T-helper 17 cell (primary cell): ENCODE measurements at regions not wholly inside any gene's neighbourhood (a gene's known extent, or its start where the extent isn't known, plus 50 kb on each side); places are given as distances from the start of the nearest gene placed in this dataset.

ENCODE experiments used
- ATAC-seq: fragments of 150-1000 bp; cut with Tn5 transposase; 2 replicates; pipeline ENCODE4 v1.10.0; 2021; ENCODE audit warnings: mild to moderate bottlenecking, moderate library complexity
- DNase-seq, 3 donors: peaks; one replicate each; pipeline versions ENCODE4 v3.0.0 to v3.0.0-alpha.2; 2020 to 2021
- H3K9me3 ChIP-seq: one replicate; pipeline ENCODE4 v1.7.0; 2013; ENCODE audit warnings: low read length, mild to moderate bottlenecking; ENCODE audit not compliant: control insufficient read depth, poor library complexity, severe bottlenecking
- H3K27ac Mint-ChIP-seq: one replicate; pipeline ENCODE4 v1.8.0; 2022; ENCODE audit warnings: mild to moderate bottlenecking, moderate library complexity, mixed read lengths
- H3K27me3 Mint-ChIP-seq: one replicate; pipeline ENCODE4 v1.8.0; 2022; ENCODE audit warnings: mixed read lengths
- H3K36me3 Mint-ChIP-seq: one replicate; pipeline ENCODE4 v1.8.0; 2022; ENCODE audit warnings: low read depth, mixed read lengths
- H3K4me1 Mint-ChIP-seq: one replicate; pipeline ENCODE4 v1.8.0; 2022; ENCODE audit warnings: mild to moderate bottlenecking, mixed read lengths
- H3K4me3 Mint-ChIP-seq: one replicate; pipeline ENCODE4 v1.8.0; 2022; ENCODE audit warnings: mild to moderate bottlenecking, moderate library complexity, mixed read lengths

GRCh38 chr1:10904396-10905358, 107.8 kb upstream of the TARDBP start:
- DNase-seq (no peak), ATAC-seq (peak; percentile 47)
- no peaks in the 10 kb centered on the region for H3K9me3 ChIP-seq
- Mint-ChIP-seq H3K4me3 (peak overlapping the region; percentile 75), H3K4me1 (peaks cover 14% of the 10 kb centered on the region), H3K36me3 (no peaks in the 10 kb centered on the region), H3K27me3 (peaks cover 9% of the 10 kb centered on the region), H3K27ac (peak overlapping the region; percentile 77)

DNA sequence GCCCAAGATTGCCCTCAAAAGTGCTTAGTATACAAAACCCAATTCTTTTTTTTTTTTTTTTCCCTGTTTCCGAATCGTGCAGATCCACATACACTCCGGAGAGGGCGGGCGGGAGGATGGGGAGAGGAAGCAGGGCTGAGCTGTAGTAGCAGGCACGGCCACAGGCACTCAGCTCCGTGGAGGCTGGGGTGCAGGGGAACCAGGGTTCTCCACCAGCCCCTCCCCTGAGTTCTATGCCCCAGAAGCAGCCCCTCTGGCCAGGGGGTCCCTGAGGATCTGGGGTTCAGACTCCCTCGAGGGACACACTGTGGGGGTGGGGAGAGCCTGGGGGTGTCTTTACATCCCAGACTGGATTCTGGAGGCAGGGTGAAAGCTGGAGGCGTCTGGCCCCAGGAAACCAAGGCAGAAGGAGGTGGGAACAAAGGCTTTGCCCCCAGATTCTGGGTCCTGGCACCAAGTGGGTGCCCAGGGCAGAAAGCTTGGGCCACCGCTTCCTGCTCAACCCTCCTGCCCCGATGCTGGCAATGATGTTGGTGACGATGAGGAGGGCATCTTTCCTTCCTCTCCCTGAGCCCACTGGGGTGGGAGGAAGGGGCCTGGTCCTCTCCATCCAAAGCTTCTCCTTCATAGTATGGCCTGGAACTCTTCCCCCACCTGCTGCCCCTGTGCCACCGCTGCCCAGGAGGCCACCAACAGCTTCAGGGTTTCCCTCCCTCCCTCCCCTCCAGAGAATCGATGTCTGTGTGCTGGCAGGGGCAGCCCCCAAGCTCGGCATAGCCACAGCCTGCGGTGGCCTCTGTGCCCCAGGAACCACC, 106.4 kb upstream of the TARDBP start:
- Mint-ChIP-seq H3K4me3 (no peak overlapping the region), H3K27ac (peak overlapping the region; percentile 61)
- no peaks in the 10 kb centered on the region for H3K9me3 ChIP-seq

GRCh38 chr1:10906866-10907519, 105.5 kb upstream of the TARDBP start:
- peaks cover 14% of the 10 kb centered on the region for H3K4me1 Mint-ChIP-seq
- ATAC-seq: no peak
- H3K27me3 Mint-ChIP-seq: peaks cover 9% of the 10 kb centered on the region
- no peaks in the 10 kb centered on the region for H3K9me3 ChIP-seq
- peak overlapping the region; percentile 53 for H3K4me3 Mint-ChIP-seq
- no peaks in the 10 kb centered on the region for H3K36me3 Mint-ChIP-seq
- DNase-seq: no peak
- peak overlapping the region; percentile 61 for H3K27ac Mint-ChIP-seq

More for the DNA sequence above, 106.4 kb upstream of the TARDBP start:
- ATAC-seq (no peak), DNase-seq (no peak)
- Mint-ChIP-seq H3K4me1 (peaks cover 14% of the 10 kb centered on the region), H3K36me3 (no peaks in the 10 kb centered on the region), H3K27me3 (peaks cover 9% of the 10 kb centered on the region)

- ATAC-seq (no peak), DNase-seq (no peak)
- H3K9me3 ChIP-seq: no peaks in the 10 kb centered on the region
- Mint-ChIP-seq H3K27ac (no peak overlapping the region), H3K4me1 (peaks cover 14% of the 10 kb centered on the region), H3K4me3 (no peak overlapping the region), H3K27me3 (peaks cover 9% of the 10 kb centered on the region), H3K36me3 (no peaks in the 10 kb centered on the region)
Measured at GRCh38 chr1:10908266-10908665, 104.2 kb upstream of the TARDBP start.

- peaks cover 4% of the 10 kb centered on the region for H3K4me1 Mint-ChIP-seq
- no peaks in the 10 kb centered on the region for H3K9me3 ChIP-seq
- H3K36me3 Mint-ChIP-seq: no peaks in the 10 kb centered on the region
- DNase-seq (peak; percentile 44 to 70 (median 52)), ATAC-seq (peak; percentile 84)
- no peak overlapping the region for H3K27ac Mint-ChIP-seq
- no peak overlapping the region for H3K4me3 Mint-ChIP-seq
- H3K27me3 Mint-ChIP-seq: peaks cover 16% of the 10 kb centered on the region
Measured at GRCh38 chr1:10909697-10910680, 102.5 kb upstream of the TARDBP start.

DNA sequence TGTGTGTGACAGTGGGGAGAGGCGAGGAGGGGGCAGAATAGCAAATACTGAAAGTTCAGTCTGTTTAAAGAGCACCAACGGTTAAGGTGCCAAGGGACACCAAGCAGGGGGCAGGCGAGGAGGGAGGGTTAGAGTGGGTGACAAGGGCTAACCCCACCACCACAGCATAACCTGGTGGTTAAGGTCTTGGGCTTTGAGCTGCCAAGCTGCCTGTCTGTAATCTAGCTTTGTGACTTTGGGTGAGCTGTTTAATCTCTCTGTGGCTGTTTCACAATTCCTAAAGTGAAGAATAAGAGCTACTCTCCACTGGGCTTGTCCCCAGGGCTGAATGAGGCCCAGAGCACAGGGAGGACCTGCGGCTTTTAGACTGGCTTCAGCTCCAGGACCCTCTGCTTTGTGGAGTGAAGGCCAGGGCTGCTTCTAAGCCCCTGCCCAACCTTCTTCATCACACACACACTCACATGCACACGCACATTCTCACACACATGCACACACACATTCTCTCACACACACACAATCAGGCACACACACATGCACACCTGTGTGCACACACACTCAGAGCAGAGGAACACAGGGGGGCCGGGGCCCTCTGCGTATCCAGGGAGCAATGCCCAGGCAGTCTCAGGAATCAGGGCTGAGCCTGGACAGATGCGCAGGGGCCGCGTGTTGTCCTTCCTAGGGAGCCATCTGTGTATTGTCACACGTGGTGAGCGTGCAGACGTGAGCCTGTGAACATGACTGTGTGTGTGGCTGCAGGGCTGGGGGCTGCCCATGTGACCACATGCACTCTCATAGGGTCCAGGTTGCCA, 101.6 kb upstream of the TARDBP start:
- Mint-ChIP-seq H3K36me3 (no peaks in the 10 kb centered on the region), H3K4me3 (no peak overlapping the region), H3K27ac (no peak overlapping the region), H3K27me3 (peaks cover 16% of the 10 kb centered on the region), H3K4me1 (peaks cover 3% of the 10 kb centered on the region)
- no peak for ATAC-seq
- no peaks in the 10 kb centered on the region for H3K9me3 ChIP-seq
- no peak for DNase-seq

GRCh38 chr1:10911490-10912166, 100.8 kb upstream of the TARDBP start:
- DNase-seq (no peak), ATAC-seq (no peak)
- H3K4me1 Mint-ChIP-seq: peaks cover 3% of the 10 kb centered on the region
- peaks cover 15% of the 10 kb centered on the region for H3K27me3 Mint-ChIP-seq
- H3K27ac Mint-ChIP-seq: no peak overlapping the region
- H3K9me3 ChIP-seq: no peaks in the 10 kb centered on the region
- H3K36me3 Mint-ChIP-seq: no peaks in the 10 kb centered on the region
- no peak overlapping the region for H3K4me3 Mint-ChIP-seq

- H3K9me3 ChIP-seq: no peaks in the 10 kb centered on the region
- ATAC-seq (no peak), DNase-seq (no peak)
- H3K27ac Mint-ChIP-seq: no peak overlapping the region
- no peak overlapping the region for H3K4me3 Mint-ChIP-seq
- peaks cover 10% of the 10 kb centered on the region for H3K27me3 Mint-ChIP-seq
- no peaks in the 10 kb centered on the region for H3K36me3 Mint-ChIP-seq
- peaks cover 9% of the 10 kb centered on the region for H3K4me1 Mint-ChIP-seq
Measured at GRCh38 chr1:10912441-10912840, 100.0 kb upstream of the TARDBP start.

GRCh38 chr1:10914056-10914455, 98.4 kb upstream of the TARDBP start:
- H3K9me3 ChIP-seq: no peaks in the 10 kb centered on the region
- no peak for ATAC-seq
- H3K27me3 Mint-ChIP-seq: peaks cover 10% of the 10 kb centered on the region
- H3K27ac Mint-ChIP-seq: peak overlapping the region; percentile 43
- H3K36me3 Mint-ChIP-seq: no peaks in the 10 kb centered on the region
- H3K4me1 Mint-ChIP-seq: peaks cover 18% of the 10 kb centered on the region
- no peak for DNase-seq
- H3K4me3 Mint-ChIP-seq: no peak overlapping the region

DNA sequence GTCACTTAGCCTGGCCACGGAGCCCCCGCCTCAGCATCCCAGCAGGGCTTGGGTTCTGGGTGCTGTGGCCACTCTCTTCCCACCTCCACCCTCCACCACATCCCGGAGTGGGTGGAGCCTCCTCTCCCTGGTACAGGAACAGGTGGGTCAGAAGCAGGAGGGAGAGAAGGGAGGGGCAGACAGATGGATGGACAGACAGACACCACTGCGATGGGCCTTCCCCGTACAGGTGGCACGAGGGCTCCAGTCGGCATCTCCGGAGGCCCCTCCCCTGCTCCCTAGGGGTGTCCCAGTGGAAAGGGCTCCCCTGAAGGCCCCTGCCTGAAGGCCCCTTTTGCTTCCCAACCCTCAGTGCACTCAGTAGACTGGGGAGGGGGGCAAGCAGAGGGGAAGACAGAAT, 96.9 kb upstream of the TARDBP start:
- ATAC-seq (no peak), DNase-seq (no peak)
- Mint-ChIP-seq H3K36me3 (no peaks in the 10 kb centered on the region), H3K27me3 (peaks cover 10% of the 10 kb centered on the region), H3K27ac (no peak overlapping the region), H3K4me1 (peaks cover 18% of the 10 kb centered on the region), H3K4me3 (no peak overlapping the region)
- H3K9me3 ChIP-seq: no peaks in the 10 kb centered on the region

GRCh38 chr1:10916311-10916710, 96.1 kb upstream of the TARDBP start:
- no peaks in the 10 kb centered on the region for H3K9me3 ChIP-seq
- no peaks in the 10 kb centered on the region for H3K36me3 Mint-ChIP-seq
- H3K4me3 Mint-ChIP-seq: no peak overlapping the region
- H3K27ac Mint-ChIP-seq: no peak overlapping the region
- DNase-seq (no peak), ATAC-seq (no peak)
- peaks cover 20% of the 10 kb centered on the region for H3K4me1 Mint-ChIP-seq
- H3K27me3 Mint-ChIP-seq: peaks cover 17% of the 10 kb centered on the region
